GOT3 (cell line): ENCODE measurements at regions not wholly inside any gene's neighbourhood (a gene's known extent, or its start where the extent isn't known, plus 50 kb on each side); places are given as distances from the start of the nearest gene placed in this dataset.

Experiments used
- DNase-seq: peaks from one replicate; lab custom pipeline; 2025; ENCODE audit warnings: mixed read lengths; lab: John Stamatoyannopoulos, UW

GRCh38 chr10:90470966-90471365, 386.9 kb downstream of the HTR7 start:
- DNase-seq: no peak

GRCh38 chr10:90480466-90480865, 377.4 kb downstream of the HTR7 start:
- DNase-seq: no peak

- no peak for DNase-seq
These were observed 376.4 kb downstream of the HTR7 start for GRCh38 chr10:90481326-90481923.

GRCh38 chr10:90484518-90484917, 373.3 kb downstream of the HTR7 start:
- DNase-seq: no peak

GRCh38 chr10:90494183-90494582, 363.7 kb downstream of the HTR7 start:
- no peak for DNase-seq

- no peak for DNase-seq
These were observed 353.7 kb downstream of the HTR7 start for GRCh38 chr10:90504172-90504571.

GRCh38 chr10:90526721-90527120, 331.1 kb downstream of the HTR7 start:
- no peak for DNase-seq

GRCh38 chr10:90530521-90530920, 327.3 kb downstream of the HTR7 start:
- no peak for DNase-seq

GRCh38 chr10:90557385-90557784, 300.5 kb downstream of the HTR7 start:
- DNase-seq: no peak

- DNase-seq: no peak
These were observed 297.5 kb downstream of the HTR7 start for GRCh38 chr10:90560331-90560730.

GRCh38 chr10:90561666-90562065, 296.2 kb downstream of the HTR7 start:
- DNase-seq: no peak

GRCh38 chr10:90571481-90572258, 286.2 kb downstream of the HTR7 start:
- no peak for DNase-seq

GRCh38 chr10:90575125-90575524, 282.7 kb downstream of the HTR7 start:
- DNase-seq: no peak

- no peak for DNase-seq
These were observed 280.3 kb downstream of the HTR7 start for GRCh38 chr10:90577569-90577968.

GRCh38 chr10:90579602-90580242, 278.1 kb downstream of the HTR7 start:
- DNase-seq: no peak

GRCh38 chr10:90583416-90583815, 274.4 kb downstream of the HTR7 start:
- DNase-seq: no peak

- no peak for DNase-seq
These were observed 270.8 kb downstream of the HTR7 start for GRCh38 chr10:90587081-90587491.

- DNase-seq: no peak
These were observed 270.3 kb downstream of the HTR7 start for GRCh38 chr10:90587561-90587960.

GRCh38 chr10:90588222-90588621, 269.6 kb downstream of the HTR7 start:
- no peak for DNase-seq

GRCh38 chr10:90589825-90590224, 268.0 kb downstream of the HTR7 start:
- DNase-seq: no peak

GRCh38 chr10:90591629-90592028, 266.2 kb downstream of the HTR7 start:
- DNase-seq: no peak

- DNase-seq: no peak
These were observed 265.1 kb downstream of the HTR7 start for GRCh38 chr10:90592638-90593302.

- no peak for DNase-seq
These were observed 259.3 kb downstream of the HTR7 start for GRCh38 chr10:90598513-90598912.
